Left renal pelvis (tissue), 4 donors: ENCODE measurements at regions not wholly inside any gene's neighbourhood (a gene's known extent, or its start where the extent isn't known, plus 50 kb on each side); places are given as distances from the start of the nearest gene placed in this dataset.
A peak's percentile ranks its signal among the peaks of the same experiment; 100 is the strongest.

ENCODE experiments used
- DNase-seq, 4 donors: peaks; one replicate each; pipeline ENCODE4 v3.0.0-alpha.2; 2013; ENCODE audit warnings: low read depth in 4 of 4, low spot score in 3 of 4

DNA sequence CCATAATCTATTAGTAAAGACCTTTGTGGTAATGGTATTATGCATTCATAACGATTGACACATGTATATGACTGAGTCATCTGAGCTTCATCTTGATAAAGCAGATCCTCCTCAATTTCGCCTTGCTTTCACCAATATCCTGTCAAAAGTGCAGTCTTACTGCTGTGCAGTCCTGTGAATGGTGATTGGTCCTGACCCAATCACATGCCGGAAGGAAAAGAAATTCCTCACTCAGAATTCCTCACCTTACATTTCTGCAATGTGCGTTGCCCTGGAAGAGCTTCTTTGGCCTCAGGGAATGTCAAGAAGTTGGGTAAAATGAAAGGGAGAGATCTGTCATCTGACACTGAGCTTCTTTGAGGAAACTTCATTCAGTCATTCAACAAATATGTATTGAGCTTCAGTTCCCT is 121.0 kb upstream of the TSPAN2 start:
- no peak for DNase-seq

DNA sequence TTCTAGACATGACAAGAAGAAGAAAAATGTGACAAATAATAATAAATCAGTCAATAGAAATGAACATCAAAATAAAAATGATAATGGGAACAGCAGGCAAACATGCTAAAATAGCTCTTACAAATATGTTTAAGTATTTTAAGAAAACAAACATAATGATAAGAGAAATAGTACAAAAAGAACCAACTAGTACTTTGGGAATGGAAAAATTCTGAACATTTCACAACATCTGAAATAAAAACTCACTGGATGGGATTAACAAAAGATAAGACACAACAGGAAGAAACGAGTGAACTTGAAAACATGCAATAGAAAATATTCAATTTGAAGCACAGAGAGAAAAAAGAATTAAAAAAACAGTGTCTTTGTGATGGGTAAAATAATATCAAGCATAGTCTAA is 115.2 kb upstream of the TSPAN2 start:
- DNase-seq, result no peak

DNA sequence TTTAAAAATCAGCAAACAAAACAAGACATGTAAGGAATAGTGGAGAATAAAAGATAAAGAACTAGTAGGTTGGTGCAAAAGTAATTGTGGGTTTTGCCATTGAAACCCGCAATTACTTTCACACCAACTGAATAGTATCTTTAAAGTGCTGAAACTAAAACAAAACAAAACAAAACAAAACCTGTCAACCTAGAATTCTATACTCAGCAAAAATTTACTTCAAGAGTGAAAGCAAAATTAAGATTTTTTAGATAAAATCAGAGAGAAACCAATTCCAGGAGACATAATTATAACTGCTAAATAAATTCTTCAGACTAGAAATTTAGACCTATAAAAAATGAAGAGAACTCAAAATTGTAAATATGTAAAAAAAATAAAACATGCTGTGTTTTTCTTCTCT is 114.0 kb upstream of the TSPAN2 start:
- no peak for DNase-seq

DNA sequence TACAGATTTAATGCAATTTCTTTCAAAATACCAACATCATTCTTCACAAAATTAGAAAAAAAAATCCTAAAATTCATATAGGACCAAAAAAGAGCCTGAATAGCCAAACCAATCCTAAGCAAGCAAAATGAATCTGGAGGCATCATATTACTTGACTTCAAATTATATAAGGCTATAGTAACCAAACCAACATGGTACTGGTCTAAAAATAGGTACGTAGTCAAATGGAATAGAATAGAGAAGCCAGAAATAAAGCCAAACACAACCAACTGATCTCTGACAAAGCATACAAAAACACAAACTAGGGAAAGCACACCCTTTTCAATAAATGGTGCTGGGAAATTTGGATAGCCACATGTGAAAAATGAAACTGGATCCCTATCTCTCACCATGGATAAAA is 112.3 kb upstream of the TSPAN2 start:
- no peak for DNase-seq

DNA sequence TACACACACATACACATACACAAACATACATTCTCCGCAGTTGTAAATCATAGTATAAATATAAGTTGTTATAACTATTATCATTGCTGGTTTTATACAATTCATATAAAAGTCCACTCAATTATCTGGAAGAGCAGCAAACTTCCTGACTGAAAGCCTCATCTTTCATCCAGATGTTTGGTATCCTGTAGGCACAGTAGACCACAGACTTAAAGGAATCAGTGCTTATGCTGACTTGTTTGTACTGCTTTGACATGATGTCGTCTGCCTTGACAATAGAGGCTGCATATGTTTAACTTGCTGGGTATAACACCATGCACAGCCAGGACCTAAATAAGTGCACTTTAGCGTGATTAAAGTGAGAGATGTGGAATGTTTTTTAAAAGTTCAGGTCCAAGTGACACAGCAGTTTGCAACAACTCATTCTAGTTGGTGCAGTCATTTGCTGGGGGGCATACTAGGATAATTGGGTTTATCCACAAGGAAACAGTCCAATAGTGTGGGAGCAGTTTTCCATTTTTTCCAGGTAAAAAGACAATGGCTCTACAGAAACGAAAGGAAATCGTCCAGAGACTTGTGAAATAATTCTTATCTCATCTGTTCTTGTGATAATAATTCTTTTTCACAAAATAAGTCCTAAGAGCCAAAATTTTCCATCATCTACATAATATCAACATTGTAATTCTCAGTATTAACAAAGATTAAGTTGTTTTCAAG is 110.3 kb upstream of the TSPAN2 start:
- no peak for DNase-seq

DNA sequence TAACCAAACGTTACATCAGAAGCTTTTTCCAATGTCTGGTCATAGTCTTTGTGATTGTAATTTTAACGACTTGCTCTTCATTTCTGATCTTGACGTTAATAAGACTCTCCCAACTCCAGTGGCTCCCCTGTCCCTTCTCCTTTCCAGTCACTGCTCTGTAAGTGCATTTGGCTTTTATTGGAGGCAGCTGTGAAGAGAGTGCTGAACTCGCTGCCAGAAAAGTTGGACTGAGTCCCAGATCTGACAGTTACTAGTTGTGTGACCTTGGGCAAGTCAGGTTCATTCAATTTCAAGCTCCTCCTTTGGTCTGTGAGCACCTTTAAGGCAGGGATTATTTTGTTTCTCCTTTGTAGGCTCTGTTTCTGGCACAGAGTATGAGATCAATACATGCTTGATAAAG is 109.6 kb upstream of the TSPAN2 start:
- no peak for DNase-seq

DNA sequence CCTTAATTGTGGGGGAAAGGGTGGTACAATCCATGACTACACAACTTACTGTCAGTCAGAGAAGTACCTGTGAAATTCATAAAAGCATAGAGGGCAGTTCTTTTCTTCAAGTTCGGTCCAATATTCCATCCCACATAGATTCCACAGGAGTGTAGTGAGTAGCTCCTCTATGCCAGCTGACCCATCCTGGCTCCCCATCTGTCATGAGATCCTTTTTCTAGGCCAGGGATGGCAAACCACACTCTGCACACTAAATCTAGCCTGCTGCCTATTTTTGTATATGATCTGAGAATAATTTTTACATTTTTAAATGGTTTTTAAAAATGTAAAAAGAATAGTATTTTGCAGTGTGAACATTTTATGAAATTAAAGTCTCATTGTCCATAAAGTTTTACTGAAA is 107.0 kb upstream of the TSPAN2 start:
- no peak for DNase-seq

DNA sequence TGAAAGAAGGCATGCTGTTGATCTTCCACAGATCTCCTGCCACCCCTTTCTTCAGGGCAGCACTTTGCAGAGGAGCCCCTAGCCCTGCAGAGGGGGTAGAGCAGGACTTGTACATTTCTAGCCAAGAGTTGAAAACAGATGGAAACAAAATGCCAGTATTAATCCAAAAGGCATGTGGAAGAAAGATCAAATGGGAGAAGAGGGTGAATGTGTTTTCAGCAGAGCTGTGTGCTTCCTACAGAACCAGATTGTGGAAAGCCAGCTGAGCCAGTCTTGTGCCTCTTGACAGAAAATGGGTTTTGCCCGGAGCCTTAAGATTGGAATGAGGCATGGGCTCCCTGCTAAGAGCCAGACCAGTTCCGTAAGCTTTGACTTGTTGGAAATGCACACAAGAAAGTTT is 105.2 kb upstream of the TSPAN2 start:
- no peak for DNase-seq

DNA sequence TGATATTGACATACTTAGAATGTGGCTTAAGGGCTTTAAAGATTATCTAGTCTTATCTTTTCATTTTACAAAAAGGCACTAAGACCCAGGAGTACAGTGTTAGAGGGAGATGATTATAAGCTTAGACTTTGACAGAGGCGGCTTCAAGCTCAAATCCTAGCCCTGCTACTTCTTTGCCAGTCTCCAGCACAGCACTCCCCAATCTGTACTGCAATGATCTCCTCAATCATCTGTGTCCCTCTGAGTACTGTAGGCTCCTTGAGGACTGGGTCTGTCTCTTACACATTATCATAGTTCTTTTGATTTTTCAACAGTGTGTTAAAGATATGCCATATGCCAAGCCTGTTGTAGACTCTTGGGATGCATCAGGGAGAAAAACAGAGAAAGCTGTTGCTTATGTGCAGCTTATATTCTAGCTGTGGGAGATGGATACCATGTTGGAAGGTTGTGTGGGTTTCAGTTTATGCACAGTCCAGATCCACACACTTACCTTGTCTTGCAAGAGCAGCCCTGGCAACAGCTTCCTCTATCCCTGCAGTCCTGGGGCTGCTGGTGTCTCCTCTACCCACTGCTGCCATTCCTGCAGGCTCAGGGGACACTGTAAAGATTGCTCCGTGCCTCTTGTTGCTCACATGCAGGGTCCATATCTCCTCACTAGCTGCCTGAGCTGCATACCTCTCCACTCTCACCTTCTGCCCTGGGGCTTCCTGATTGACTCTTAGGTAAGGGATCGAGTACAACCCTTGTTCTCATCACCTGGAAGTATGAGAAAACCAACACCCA is 103.9 kb upstream of the TSPAN2 start:
- DNase-seq, result no peak

DNA sequence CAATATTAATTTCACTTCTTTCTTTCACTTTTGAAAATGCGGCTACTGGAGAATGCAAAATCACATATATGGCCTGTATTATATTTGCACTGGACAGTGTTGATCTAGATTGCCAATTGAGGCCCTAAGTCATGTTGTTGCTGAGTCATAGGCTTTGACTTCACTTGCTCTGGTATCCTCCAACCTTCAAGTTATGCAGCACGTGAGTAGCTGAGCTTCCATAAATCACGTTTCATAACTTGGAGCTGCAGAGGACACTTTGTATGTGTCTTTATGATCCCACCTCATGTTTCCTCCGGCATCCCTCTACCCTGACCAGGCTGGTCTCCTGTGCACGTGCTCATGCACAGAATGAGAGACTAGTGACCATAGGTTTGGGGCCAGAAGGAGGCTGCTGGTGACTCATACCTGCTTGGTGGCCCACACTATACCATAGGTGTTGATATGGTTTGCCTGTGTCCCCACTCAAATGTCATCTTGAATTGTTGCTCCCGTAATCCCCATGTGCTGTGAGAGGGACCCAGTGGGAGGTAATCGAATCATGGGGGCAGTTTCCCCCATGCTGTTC is 103.0 kb upstream of the TSPAN2 start:
- no peak for DNase-seq

DNA sequence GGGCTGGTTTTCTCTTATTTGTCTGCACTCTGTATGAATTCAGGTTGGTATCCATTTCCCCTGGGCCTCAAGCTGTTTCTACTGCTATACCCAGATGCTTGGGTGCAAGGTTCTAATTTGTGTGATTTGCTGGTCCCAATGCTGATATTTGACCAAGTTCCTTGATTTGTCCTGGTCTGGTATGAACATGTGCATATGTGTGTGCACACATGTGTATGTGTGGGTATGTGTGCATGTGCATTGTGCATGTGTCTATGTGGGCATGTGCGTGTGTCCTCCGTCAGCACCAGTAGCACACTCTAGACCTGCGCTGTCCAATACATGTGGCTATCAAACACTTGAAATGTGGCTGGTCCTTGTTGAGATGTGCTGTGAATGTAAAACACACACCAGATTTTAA is 102.4 kb upstream of the TSPAN2 start:
- DNase-seq, result no peak

DNA sequence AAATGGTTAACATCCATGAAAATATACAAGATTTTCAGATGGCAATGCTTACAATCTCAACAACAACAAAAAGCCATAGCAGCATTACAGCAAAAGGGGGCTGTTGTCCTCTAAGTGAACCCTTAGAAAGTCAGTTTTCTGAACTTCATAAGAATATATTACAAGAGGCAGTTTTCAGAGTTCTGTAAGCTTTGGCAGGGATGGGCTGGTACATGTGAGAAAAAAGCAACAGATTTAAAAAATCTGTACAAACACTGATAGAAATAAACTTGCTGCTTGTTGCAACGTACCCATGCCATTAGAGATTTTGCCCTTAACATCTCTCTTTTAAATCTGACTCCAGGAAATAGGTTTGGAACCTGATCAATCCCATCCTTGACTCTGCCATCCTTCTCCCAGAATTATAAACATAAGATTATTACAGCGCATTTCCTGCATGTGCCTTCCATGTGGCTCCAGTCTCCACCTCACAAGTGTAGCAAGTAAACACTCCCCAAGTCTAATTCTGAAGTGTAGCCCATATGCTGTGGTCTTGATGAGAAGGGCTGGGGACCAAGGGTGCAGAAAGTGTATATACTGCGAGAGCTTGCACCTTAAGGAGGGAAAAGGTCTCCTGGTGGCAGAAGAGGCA is 101.4 kb upstream of the TSPAN2 start:
- DNase-seq, result no peak

DNA sequence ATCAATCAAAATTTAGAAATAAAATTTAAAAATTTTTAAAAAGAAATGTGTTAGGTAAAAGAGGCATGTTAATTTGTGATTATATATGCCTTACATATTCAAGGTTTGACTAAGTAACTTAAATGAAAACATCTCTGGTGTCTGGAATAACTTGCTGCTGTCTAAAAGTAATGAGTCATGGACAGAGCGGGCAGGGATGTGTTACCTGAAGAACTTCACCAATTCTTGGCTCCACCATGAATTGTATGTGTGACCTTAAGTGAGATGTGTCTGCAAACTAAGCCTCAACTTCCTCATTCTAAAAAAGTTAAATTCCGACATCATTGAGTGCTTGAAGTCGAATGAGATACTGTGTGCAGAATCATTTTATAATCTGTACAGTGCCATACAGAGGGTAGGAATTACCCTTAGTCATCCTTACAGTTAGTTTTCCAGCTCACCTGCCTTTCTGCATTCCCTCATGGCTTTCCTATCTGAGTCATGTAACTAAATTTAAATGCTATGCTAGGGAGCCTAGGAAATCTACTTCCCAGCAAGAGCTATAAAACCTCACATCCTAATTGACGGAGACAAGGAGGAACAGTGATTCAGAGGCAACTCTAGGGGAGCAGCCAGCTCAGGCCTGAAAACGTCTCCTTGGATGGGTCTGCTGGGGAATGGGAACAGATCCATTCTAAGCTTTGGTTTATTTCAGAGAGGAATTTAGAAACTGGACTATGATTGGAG is 100.7 kb upstream of the TSPAN2 start:
- DNase-seq, result peak in 1 of 4 donors; percentile 3

DNA sequence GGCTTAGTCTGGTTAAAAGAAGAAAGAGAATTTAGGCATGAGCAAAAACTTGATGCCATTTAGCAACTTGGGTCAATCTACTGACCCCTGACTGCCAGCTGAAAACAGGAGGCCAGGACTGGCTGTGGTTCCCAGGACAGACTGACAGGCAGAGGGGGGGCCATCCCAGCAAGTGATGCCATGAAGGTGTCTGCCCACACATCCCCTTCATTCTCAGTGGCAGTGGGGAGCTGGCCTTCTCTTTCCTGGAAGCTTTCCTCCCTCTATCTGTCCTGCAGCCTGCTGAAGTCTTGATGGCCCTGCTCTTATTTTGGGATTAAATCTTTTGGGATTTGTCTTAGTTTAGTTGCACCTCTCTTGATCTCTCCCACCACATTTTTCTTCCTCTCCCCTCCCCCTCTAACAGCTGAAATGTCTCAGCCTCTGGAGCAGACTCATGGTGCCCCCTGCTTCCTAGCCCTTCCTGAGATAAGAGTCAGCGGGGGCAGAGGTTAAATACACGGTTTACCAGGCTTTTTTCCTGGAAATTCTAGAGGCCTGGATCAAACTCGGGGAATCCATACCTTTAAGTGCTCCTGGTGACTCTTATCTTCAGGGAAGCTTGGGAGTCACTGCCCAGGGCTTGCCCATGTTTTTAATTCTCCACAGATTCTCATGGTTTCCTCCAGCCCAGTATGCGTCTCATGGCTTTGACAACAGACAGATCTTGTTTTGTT is 99.5 kb upstream of the TSPAN2 start:
- DNase-seq, result no peak

DNA sequence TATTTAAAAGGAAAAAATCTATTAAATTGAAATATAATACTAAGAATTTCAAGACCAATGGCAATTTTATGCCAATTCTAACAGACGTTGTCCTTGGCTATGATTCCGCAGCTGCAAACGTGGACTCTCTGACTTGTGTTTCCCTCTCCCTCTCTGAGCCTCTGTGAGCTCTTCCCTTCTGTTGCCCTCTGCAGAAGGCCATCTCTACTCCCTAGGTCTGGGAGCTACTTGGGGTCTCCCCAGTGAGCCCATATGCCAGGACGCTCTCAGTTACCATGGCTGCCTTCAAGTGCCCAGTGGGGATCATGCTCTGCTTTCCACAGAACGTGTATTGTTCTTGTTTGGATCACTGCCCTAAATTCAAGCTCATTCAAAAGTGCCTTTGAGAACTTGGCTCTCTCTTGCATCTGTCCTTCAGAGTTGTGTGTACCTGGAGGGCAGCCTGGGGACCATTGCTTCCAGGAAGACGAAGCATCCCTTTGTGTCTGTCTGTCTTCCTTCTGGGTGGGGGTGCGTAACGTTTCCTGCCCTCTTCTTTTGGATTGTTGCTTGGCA is 97.5 kb upstream of the TSPAN2 start:
- no peak for DNase-seq

DNA sequence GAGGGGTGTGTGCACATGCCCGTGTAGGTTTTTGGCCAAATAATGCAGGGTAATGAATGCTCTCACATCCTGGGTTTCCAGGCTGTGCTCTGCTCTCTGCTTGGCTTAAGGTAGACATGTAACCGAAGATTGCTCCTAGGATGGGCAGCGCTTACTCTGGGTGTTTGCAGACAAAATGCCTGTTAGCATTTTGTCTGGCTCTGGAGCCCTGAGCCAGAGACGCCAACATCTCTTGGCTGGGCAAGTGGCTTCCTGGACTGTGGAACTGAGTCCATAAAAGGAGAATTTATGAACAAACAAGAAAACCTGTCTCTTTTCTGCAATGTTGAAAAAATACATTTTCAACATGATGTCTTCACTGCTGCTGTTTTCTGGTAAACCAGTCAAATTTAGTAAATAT is 96.0 kb upstream of the TSPAN2 start:
- DNase-seq, result no peak

DNA sequence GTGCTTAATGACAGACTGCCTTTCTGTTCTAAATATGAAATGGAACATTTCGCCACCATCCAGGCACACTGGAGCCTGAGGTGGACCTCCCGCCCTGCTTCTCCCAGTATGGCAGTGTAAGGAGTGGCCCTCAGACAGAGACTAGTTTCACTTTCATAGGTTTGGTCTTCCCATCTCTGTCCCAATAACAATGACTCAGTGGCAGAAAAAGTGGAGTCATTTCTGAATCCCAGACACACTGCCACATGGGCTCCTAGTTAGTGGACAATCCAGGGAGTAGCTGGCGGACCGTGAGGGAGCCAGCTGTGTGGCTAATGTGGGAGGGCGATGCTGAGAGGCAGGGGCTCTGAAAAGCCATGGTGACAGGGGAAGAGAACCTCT is 95.6 kb upstream of the TSPAN2 start:
- DNase-seq, result no peak

DNA sequence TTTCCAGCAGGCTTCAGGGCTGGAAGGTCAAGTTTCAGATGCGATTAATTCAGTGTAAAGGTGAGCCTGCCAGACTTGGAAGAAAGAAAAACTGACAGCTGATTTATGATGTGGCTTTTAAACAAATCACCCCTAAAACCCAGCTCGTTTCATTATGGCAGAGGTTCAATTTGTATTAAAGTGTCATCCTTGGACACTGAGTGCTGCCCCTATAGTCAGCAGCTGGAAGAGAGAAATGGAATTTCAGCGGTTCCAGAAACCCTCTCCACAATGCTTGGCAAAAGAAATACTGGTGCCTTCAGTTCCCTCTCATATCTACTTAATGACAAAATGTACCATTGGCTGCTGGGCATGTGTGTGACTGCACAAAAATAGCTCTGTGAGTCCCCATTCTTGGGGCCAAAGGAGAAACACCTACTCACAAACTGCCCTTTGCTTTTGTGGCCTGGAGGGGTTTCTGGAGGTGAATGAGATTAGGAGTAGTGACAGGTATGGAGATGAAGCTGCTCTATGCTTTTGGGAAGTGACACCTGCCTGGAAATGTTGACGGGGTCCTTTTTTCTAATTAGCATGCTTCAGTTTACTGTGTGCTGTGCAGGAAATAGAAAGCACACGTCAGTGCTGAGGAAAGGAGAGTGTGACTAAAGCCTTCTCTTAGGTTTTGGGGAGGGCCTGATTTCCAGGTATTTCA is 95.1 kb upstream of the TSPAN2 start:
- no peak for DNase-seq

DNA sequence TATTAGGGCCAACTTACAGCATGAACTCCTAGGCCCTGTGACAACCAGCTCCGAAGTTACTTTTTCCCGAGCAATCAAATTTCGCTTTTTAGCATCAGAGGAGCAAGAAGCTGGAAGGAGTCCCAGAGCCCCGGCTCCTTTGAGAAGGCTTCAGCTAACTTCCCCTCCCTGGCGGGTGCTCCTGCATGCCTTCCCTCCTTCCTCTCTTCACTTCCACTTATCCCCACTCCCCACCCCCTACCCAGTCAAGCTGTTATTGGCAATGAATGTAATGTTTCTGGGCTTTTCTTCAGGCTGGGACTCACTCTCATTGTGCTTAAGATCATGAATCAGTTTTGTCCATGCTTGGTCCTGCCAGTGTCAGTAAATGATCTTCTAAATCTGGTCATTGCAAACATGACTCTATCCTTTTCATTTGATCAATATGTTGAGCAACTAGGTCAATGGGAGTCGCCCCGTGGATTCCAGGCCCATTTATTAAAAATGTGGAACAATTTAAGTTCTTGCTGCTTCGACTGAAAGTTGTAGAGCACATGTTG is 94.5 kb upstream of the TSPAN2 start:
- DNase-seq, result no peak
